ENCODE measurements at regions not wholly inside any gene's neighbourhood (a gene's known extent, or its start where the extent isn't known, plus 50 kb on each side); places are given as distances from the start of the nearest gene placed in this dataset.
"Not testable (repeated sequence)": the region's sequence is repeated elsewhere in the genome, so short reads cannot be mapped to it uniquely, and the experiment has no call there.

GRCh38 chr5:72588640-72589039 is 81.4 kb upstream of the ZNF366 start:
- no peak for TF ChIP-seq CTCF (IDR thresholded peaks at IDR 0.05; ENCODE audit: unreplicated experiment)
- no peaks in the 10 kb centered on the region for H3K36me3 Mint-ChIP-seq (ENCODE audit: low read depth, unreplicated experiment)
- no peak for DNase-seq (ENCODE audit: low spot score)
- H3K27ac Mint-ChIP-seq (ENCODE audit: unreplicated experiment): no peak overlapping the region
- H3K4me1 Mint-ChIP-seq (ENCODE audit: unreplicated experiment): peaks cover 24% of the 10 kb centered on the region
- no peaks in the 10 kb centered on the region for H3K27me3 Mint-ChIP-seq (ENCODE audit: unreplicated experiment)
- no peaks in the 10 kb centered on the region for H3K9me3 Mint-ChIP-seq (ENCODE audit: unreplicated experiment)
- no peak overlapping the region for H3K4me3 Mint-ChIP-seq (ENCODE audit: unreplicated experiment)

DNA sequence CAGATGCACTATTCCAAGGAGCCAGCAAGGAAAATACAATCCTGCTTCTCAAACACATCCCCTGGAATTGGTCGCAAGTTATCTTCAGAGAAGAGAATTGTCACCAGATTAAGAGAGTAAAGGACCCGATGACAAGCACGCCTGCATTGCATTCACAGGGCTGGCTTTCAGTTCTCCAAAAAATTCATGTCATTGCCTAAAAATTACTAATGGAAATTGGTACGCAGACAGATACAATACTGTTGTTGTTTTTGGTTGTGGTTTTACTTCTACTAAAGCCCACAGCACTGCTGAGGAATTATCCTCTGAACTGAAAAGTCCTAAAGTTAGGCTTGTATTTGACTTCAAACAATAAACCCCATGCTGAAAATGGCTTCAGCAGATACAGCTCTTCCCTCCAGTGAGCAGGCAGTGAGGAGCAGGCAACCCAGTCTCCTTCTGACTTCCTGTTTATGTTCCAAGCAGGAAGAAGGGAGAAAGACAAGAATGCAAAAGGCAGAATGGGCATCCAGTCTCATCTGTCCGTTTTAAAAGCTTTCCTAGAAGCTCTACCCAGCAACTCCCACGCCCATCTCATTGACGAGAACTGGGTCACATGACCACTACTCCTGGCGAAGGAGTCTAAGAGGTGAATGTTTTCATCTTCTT is 80.6 kb upstream of the ZNF366 start:
- Mint-ChIP-seq H3K9me3 (ENCODE audit: unreplicated experiment) (no peaks in the 10 kb centered on the region), H3K4me3 (ENCODE audit: unreplicated experiment) (no peak overlapping the region), H3K4me1 (ENCODE audit: unreplicated experiment) (peaks cover 24% of the 10 kb centered on the region), H3K27me3 (ENCODE audit: unreplicated experiment) (no peaks in the 10 kb centered on the region), H3K36me3 (ENCODE audit: low read depth, unreplicated experiment) (no peaks in the 10 kb centered on the region), H3K27ac (ENCODE audit: unreplicated experiment) (peak overlapping the region; percentile 19)
- DNase-seq (ENCODE audit: low spot score): no peak
- no peak for TF ChIP-seq CTCF (IDR thresholded peaks at IDR 0.05; ENCODE audit: unreplicated experiment)

- no peak overlapping the region for H3K27ac Mint-ChIP-seq (ENCODE audit: unreplicated experiment)
- H3K9me3 Mint-ChIP-seq (ENCODE audit: unreplicated experiment): no peaks in the 10 kb centered on the region
- H3K36me3 Mint-ChIP-seq (ENCODE audit: low read depth, unreplicated experiment): peaks cover 3% of the 10 kb centered on the region
- peaks cover 24% of the 10 kb centered on the region for H3K4me1 Mint-ChIP-seq (ENCODE audit: unreplicated experiment)
- TF ChIP-seq CTCF (IDR thresholded peaks at IDR 0.05; ENCODE audit: unreplicated experiment): no peak
- H3K27me3 Mint-ChIP-seq (ENCODE audit: unreplicated experiment): no peaks in the 10 kb centered on the region
- no peak for DNase-seq (ENCODE audit: low spot score)
- no peak overlapping the region for H3K4me3 Mint-ChIP-seq (ENCODE audit: unreplicated experiment)
Observed at GRCh38 chr5:72586788-72587530, 79.7 kb upstream of the ZNF366 start.

DNA sequence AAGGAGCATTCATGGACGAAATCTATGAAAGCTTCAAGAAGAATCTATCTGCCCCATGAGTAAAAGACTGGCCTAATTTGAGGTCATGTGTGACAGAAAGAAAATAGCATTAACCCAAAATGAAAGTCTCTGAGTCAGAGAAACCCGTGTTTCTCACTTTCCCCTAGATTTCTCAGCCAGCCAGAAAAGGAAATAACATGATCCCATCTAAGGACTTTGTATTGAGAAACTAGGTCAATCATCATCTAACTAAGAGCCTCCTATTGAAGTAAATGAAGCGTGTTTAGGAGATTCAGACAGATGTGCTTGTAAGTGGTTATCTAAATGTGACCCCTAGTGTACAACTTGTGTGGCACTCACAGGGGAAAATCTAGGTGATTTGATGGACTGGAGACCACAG is 77.3 kb upstream of the ZNF366 start:
- H3K9me3 Mint-ChIP-seq (ENCODE audit: unreplicated experiment): peaks cover 3% of the 10 kb centered on the region
- no peak for DNase-seq (ENCODE audit: low spot score)

DNA sequence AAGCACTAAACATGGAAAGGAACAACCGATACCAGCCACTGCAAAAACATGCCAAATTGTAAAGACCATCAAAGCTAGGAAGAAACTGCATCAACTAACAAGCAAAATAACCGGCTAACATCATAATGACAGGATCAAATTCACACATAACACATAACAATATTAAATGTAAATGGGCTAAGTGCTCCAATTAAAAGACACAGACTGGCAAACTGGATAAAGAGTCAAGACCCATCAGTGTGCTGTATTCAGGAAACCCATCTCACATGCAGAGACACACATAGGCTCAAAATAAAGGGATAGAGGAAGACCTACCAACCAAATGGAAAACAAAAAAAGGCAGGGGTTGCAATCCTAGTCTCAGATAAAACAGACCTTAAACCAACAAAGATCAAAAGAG is 72.1 kb upstream of the ZNF366 start:
- Mint-ChIP-seq H3K36me3 (ENCODE audit: low read depth, unreplicated experiment) (peaks cover 19% of the 10 kb centered on the region), H3K4me1 (ENCODE audit: unreplicated experiment) (peaks cover 12% of the 10 kb centered on the region), H3K9me3 (ENCODE audit: unreplicated experiment) (peaks cover 18% of the 10 kb centered on the region)
- H3K4me3 Mint-ChIP-seq (ENCODE audit: unreplicated experiment); H3K27me3 Mint-ChIP-seq (ENCODE audit: unreplicated experiment); DNase-seq (ENCODE audit: low spot score); H3K27ac Mint-ChIP-seq (ENCODE audit: unreplicated experiment): not testable (repeated sequence)

More for the DNA sequence above, 77.3 kb upstream of the ZNF366 start:
- Mint-ChIP-seq H3K36me3 (ENCODE audit: low read depth, unreplicated experiment) (peaks cover 3% of the 10 kb centered on the region), H3K4me3 (ENCODE audit: unreplicated experiment) (no peak overlapping the region), H3K27me3 (ENCODE audit: unreplicated experiment) (no peaks in the 10 kb centered on the region), H3K4me1 (ENCODE audit: unreplicated experiment) (peaks cover 24% of the 10 kb centered on the region), H3K27ac (ENCODE audit: unreplicated experiment) (no peak overlapping the region)
- TF ChIP-seq CTCF (IDR thresholded peaks at IDR 0.05; ENCODE audit: unreplicated experiment): no peak
